HepG2 (cell line): ENCODE measurements at regions not wholly inside any gene's neighbourhood (a gene's known extent, or its start where the extent isn't known, plus 50 kb on each side); places are given as distances from the start of the nearest gene placed in this dataset.

ENCODE experiments used
- TF ChIP-seq, protein P1 (sequence below): sonication (generic); formaldehyde crosslinking; IDR thresholded peaks from 2 replicates; pipeline ENCODE4 v1.4.0; 2020; ENCODE audit warnings: missing genetic modification reagents, low read depth, mild to moderate bottlenecking, borderline replicate concordance
- TF ChIP-seq, protein P2 (sequence below): sonication (generic); formaldehyde crosslinking; IDR thresholded peaks from 2 replicates; pipeline ENCODE4 v1.5.0; 2020; ENCODE audit warnings: mild to moderate bottlenecking, missing genetic modification reagents, borderline replicate concordance
- TF ChIP-seq, protein P3 (sequence below): sonication (generic); formaldehyde crosslinking; IDR thresholded peaks from 2 replicates; pipeline ENCODE4 v1.4.0; 2020; ENCODE audit warnings: mild to moderate bottlenecking, missing genetic modification reagents, borderline replicate concordance

DNA sequence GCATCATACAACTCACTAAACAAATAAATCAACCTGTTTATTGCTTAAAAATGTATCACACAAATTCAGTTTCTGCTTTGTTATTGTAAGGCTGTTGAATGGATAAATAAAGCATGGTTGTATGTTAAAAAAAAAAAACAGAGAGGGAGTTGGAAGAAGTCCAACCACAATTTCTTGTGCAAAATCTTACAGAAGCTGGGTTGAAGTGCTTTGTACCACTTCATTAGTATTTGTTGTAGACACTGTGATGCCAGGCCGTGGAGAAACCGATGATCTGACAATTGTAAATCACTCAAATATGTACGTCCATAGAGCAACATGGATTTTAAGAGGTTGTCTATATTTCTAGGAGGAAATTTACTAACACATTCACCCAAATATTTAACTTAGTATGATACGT is 132.6 kb upstream of the MXRA5 start (continued):
- TF ChIP-seq, protein P1, sequence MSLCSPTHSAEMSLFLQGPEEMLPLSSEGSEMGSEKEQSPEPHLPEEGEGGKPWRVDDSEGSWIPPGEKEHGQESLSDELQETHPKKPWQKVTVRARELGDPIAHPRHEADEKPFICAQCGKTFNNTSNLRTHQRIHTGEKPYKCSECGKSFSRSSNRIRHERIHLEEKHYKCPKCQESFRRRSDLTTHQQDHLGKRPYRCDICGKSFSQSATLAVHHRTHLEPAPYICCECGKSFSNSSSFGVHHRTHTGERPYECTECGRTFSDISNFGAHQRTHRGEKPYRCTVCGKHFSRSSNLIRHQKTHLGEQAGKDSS (CRISPR knock-in tag): no peak
- TF ChIP-seq, protein P2, sequence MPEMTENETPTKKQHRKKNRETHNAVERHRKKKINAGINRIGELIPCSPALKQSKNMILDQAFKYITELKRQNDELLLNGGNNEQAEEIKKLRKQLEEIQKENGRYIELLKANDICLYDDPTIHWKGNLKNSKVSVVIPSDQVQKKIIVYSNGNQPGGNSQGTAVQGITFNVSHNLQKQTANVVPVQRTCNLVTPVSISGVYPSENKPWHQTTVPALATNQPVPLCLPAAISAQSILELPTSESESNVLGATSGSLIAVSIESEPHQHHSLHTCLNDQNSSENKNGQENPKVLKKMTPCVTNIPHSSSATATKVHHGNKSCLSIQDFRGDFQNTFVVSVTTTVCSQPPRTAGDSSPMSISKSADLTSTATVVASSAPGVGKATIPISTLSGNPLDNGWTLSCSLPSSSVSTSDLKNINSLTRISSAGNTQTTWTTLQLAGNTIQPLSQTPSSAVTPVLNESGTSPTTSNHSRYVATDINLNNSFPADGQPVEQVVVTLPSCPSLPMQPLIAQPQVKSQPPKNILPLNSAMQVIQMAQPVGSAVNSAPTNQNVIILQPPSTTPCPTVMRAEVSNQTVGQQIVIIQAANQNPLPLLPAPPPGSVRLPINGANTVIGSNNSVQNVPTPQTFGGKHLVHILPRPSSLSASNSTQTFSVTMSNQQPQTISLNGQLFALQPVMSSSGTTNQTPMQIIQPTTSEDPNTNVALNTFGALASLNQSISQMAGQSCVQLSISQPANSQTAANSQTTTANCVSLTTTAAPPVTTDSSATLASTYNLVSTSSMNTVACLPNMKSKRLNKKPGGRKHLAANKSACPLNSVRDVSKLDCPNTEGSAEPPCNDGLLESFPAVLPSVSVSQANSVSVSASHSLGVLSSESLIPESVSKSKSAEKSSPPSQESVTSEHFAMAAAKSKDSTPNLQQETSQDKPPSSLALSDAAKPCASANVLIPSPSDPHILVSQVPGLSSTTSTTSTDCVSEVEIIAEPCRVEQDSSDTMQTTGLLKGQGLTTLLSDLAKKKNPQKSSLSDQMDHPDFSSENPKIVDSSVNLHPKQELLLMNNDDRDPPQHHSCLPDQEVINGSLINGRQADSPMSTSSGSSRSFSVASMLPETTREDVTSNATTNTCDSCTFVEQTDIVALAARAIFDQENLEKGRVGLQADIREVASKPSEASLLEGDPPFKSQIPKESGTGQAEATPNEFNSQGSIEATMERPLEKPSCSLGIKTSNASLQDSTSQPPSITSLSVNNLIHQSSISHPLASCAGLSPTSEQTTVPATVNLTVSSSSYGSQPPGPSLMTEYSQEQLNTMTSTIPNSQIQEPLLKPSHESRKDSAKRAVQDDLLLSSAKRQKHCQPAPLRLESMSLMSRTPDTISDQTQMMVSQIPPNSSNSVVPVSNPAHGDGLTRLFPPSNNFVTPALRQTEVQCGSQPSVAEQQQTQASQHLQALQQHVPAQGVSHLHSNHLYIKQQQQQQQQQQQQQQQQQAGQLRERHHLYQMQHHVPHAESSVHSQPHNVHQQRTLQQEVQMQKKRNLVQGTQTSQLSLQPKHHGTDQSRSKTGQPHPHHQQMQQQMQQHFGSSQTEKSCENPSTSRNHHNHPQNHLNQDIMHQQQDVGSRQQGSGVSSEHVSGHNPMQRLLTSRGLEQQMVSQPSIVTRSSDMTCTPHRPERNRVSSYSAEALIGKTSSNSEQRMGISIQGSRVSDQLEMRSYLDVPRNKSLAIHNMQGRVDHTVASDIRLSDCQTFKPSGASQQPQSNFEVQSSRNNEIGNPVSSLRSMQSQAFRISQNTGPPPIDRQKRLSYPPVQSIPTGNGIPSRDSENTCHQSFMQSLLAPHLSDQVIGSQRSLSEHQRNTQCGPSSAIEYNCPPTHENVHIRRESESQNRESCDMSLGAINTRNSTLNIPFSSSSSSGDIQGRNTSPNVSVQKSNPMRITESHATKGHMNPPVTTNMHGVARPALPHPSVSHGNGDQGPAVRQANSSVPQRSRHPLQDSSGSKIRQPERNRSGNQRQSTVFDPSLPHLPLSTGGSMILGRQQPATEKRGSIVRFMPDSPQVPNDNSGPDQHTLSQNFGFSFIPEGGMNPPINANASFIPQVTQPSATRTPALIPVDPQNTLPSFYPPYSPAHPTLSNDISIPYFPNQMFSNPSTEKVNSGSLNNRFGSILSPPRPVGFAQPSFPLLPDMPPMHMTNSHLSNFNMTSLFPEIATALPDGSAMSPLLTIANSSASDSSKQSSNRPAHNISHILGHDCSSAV (CRISPR knock-in tag): no peak
- TF ChIP-seq, protein P3, sequence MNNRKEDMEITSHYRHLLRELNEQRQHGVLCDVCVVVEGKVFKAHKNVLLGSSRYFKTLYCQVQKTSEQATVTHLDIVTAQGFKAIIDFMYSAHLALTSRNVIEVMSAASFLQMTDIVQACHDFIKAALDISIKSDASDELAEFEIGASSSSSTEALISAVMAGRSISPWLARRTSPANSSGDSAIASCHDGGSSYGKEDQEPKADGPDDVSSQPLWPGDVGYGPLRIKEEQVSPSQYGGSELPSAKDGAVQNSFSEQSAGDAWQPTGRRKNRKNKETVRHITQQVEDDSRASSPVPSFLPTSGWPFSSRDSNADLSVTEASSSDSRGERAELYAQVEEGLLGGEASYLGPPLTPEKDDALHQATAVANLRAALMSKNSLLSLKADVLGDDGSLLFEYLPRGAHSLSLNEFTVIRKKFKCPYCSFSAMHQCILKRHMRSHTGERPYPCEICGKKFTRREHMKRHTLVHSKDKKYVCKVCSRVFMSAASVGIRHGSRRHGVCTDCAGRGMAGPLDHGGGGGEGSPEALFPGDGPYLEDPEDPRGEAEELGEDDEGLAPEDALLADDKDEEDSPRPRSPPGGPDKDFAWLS (CRISPR knock-in tag): no peak
